NOMO-1 treated with dmso at 0.1 percent for 144 hours (cell line): ENCODE measurements at regions not wholly inside any gene's neighbourhood (a gene's known extent, or its start where the extent isn't known, plus 50 kb on each side); places are given as distances from the start of the nearest gene placed in this dataset.
"Not testable (repeated sequence)": the region's sequence is repeated elsewhere in the genome, so short reads cannot be mapped to it uniquely, and the experiment has no call there.

Source experiments
- DNase-seq: peaks from one replicate; lab custom pipeline; 2025; ENCODE audit not compliant: unreplicated experiment; lab: John Stamatoyannopoulos, UW

- DNase-seq: no peak
Observed at GRCh38 chr2:208674919-208675318, 268.3 kb downstream of the PTH2R start.

- DNase-seq: not testable (repeated sequence)
Observed at GRCh38 chr2:208685929-208686328, 279.3 kb downstream of the PTH2R start.

DNA sequence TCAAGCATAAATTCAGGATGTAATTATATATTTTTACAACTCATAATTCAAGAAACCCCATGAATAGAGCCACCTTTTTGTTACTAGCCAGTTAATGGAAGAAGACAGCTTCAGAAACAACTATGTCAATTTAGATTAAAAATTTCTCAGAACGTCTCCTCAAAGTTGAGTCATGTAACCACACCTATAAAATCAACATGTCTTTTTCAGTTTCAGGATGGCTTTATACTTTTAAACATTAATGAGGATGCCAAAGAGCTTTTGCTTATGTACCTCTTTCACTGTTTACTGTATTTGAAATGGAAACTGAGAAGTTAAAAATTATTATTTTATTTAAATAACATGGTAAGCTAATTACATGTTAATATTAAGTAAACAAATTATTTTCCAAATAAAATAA lies 280.1 kb downstream of the PTH2R start:
- no peak for DNase-seq

GRCh38 chr2:208687720-208688119 lies 281.1 kb downstream of the PTH2R start:
- not testable (repeated sequence) for DNase-seq

DNA sequence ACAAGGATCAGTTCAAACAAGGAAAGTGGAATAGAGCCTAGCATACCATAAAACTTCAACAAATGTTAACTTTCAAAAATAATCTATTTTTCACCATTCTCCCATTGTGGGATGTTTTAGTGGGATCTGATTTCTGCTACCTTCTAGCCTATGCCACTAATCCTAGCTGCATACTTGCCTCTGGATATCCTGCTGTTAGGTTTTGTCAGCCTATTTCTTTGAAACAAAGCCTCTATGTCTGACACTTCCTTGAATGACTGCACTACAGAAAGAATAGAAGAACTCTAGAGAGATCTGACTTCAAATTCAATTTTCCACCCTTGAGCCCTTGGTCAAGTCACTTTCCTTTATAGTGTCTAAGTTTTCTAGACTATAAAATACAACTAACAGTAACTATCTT lies 291.5 kb downstream of the PTH2R start:
- no peak for DNase-seq

- DNase-seq: no peak
Observed at GRCh38 chr2:208708486-208708885, 301.9 kb downstream of the PTH2R start.

DNA sequence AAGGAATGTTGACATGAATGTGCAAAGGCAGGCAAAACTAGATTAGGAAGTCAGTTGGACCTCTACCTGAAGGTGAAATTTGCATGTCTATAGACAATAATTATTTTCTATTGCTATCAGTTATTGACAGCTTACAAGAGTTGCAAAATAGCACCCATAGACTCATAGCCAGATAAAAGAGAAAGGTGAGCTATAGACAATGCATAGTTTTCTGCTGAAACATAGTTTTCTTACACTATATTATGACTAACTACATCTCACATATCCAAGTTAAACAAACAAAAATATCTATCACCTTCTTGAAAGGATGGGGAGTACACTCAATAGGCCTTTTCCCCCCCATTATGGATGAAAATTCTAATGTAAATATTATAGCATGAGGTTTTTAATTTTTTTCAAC lies 305.0 kb downstream of the PTH2R start:
- DNase-seq: no peak

GRCh38 chr2:208713066-208713745 lies 306.6 kb downstream of the PTH2R start:
- DNase-seq: no peak

GRCh38 chr2:208718828-208719227 lies 312.2 kb downstream of the PTH2R start:
- no peak for DNase-seq

DNA sequence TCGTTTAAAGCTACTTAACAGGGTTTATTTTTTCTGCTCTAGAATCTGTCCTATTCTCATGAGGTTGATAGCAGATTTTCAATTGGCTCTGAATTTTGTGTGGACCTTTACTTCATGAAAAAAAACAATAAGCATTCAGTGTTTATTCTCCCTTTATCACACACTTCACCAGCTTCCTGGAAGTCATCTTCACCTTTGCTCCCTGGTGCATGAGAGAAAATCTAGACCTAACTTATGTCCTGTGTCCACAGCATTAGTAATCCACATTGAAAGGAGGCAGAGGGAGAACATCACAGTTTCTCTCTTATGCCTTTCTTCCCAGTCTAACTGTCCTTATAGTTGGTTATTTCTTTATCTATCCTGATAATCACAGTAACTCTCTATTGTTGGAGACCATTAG lies 316.1 kb downstream of the PTH2R start:
- DNase-seq: no peak

DNA sequence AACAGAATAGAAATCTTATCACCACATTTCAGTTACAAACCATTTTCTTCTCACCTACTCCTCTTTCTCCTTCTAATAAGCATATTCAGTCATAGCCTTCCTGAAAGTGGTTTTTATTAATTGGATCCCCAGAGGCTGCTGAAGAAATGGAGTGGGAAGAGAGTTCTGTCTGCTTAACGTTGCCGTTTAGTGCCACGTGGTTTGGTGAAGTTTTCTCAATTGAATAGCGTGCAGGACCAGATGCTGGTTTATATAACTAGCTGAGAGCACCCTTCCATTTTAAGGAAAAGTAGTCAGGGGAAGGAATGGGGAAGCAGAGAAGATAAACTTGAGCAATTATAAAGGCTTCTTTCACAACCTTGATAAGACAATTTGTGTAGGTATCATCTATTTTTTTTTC lies 318.7 kb downstream of the PTH2R start:
- no peak for DNase-seq

DNA sequence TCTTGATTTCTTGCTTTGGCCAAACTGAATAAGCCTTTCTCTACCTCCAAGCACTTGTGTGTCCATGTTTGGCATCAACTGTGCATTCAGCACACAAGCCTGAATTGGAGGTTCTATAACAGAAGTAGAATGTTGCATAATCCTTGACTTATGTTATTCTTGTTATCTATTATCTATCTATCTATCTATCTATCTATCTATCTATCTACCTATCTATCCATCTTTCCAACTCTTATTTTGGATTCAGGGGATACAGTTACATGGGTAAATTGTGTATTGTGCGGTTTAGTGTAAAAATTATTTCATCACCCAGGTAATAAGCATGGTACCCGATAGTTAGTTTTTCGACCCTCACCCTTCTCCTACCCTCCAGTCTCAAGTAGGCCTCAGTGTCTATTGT lies 319.6 kb downstream of the PTH2R start:
- DNase-seq: no peak

GRCh38 chr2:208751663-208752415 lies 345.2 kb downstream of the PTH2R start:
- DNase-seq: not testable (repeated sequence)

DNA sequence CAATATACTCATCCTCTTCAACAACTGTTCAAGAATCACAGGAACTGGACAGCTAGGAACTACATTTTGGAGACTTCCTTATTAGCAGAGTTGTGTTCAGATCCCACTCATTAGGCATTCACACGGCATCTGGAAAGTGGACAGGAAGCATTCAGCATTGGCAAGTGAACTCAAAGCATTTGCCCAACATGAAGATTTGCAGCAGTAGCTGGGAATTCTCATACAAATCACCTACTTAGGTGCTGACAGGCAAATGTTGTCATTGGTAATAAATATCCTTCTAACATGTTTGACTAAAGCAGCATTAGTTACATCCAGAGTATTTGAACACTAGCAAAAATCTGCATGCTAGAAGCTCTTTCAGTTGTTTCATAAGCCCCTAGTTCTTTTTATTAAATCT lies 350.8 kb downstream of the PTH2R start:
- no peak for DNase-seq

DNA sequence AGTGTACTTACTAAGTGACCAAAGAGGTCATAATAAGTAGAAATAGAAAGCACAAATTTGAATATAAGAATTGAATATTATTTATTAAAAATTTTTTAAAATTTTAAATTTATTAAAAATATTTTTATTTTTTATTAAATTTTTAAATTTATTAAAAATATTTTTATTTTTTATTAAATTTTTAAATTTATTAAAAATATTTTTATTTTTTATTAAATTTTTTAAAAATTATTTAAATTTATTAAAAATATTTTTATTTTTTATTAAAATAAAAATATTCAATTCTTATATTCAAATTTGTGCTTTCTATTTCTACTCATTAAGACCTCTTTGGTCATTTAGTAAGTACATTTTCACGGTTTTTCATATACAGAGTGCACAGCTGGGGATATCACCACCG lies 366.5 kb downstream of the PTH2R start:
- not testable (repeated sequence) for DNase-seq

- DNase-seq: no peak
Observed at GRCh38 chr2:208781166-208781565, 374.6 kb downstream of the PTH2R start.

DNA sequence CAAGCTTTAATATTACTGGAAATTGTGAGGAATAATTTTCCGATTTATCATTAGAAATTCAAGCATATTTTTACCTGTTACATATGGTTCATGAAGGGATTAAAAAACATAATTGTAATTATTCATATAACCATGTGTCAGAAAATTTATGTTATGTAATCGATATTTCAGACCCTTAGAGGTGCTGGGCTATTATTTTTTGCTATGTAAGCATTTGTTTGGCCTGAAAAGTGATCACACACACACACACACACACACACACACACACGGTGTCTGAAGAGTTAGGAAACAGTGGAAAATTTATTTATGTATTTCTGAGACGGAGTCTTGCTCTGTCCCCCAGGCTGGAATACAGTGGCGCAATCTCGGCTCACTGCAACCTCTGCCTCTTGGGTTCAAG lies 375.5 kb downstream of the PTH2R start:
- no peak for DNase-seq

GRCh38 chr2:208783184-208783583 lies 376.6 kb downstream of the PTH2R start:
- no peak for DNase-seq

DNA sequence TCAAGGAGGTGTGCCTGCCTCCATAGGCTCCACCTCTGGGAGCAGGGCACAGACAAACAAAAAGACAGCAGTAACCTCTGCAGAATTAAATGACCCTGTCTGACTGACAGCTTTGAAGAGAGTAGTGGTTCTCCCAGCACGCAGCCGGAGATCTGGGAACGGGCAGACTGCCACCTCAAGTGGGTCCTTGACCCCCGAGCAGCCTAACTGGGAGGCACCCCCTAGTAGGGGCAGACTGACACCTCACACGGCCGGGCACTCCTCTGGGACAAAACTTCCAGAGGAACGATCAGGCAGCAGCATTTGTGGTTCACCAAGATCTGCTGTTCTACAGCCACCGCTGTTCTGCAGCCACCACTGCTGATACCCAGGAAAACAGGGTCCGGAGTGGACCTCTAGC lies 378.2 kb downstream of the PTH2R start:
- DNase-seq: not testable (repeated sequence)

DNA sequence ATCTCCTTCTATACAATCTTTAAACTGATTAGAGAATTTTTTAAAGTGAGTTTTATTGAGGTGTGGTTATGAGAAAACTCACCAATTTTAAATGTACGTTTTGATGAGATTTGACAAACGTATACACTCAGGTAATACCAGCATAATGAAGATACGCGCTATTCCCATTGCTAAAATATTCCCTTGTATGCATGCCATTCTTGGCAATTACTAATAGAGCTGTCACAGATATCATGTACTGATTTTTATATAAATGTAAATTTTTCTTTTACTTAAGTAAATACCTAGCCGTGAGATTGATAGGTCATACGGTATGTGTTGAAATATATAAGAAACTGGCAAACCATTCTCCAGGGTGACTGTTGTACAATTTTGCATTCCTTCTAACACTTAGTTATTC lies 384.7 kb downstream of the PTH2R start:
- DNase-seq: no peak

GRCh38 chr2:208792766-208793165 lies 386.2 kb downstream of the PTH2R start:
- no peak for DNase-seq

- DNase-seq: no peak
Observed at GRCh38 chr2:208793434-208793833, 386.8 kb downstream of the PTH2R start.
